HG02678 (cell line): ENCODE measurements at regions not wholly inside any gene's neighbourhood (a gene's known extent, or its start where the extent isn't known, plus 50 kb on each side); places are given as distances from the start of the nearest gene placed in this dataset.

Experiments
- ATAC-seq: cut with Tn5 transposase; IDR thresholded peaks from one replicate; pipeline ENCODE4 v1.9.1; 2021; ENCODE audit warnings: mild to moderate bottlenecking, moderate library complexity; ENCODE audit not compliant: unreplicated experiment

DNA sequence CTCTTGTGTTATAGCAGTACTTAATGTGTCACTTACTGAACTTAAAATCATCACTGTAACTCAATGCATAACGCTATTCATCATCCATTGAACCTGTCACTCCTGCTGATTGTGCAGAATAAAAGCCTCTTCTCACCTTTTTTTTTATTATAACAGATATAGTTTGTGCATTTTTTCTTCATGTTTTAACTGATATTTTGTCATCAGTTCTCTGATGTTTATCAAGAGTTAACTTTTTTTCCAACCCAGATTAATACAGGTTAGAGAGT lies 100.4 kb downstream of the SLIT2 start:
- no peak for ATAC-seq

GRCh38 chr4:20353646-20354045 lies 101.9 kb downstream of the SLIT2 start:
- ATAC-seq = no peak

DNA sequence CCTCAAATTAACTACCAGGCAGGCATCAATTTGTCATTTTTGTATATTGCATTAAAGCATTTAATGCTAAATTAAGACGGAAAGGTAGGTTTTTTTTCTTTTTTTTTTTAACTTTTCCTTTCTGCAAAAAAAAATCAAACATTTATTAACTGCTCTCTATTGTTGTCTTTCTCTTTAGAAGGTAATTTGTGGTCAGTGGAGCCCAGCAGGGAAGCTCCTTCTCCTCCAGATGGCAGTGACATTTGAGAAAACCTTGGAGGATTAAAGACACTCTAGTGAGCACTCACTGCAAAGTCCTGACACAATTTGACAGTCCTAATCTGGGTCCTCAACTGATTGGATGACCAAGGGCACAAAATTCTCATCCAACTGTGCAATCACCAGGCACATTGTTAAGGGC lies 102.4 kb downstream of the SLIT2 start:
- ATAC-seq = no peak

DNA sequence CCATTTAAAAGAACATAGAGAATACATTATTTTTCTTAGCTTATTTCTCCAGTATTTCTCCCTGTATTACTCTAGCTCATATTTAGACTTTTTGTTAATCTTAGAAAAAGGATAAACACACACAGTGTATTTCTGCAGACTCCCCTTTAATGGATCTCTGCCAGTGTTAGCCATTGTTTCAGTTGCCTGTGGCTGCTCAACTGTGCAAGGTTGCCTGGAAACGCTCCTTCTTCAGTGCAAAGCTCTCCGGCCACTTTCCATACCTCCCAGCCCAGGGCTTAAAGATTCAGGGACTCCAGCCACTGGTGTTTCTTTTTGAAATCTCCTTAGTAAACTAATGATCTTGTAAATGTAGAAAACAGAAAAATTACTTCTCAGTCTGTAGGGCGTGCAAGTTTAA lies 104.9 kb downstream of the SLIT2 start:
- ATAC-seq = no peak

DNA sequence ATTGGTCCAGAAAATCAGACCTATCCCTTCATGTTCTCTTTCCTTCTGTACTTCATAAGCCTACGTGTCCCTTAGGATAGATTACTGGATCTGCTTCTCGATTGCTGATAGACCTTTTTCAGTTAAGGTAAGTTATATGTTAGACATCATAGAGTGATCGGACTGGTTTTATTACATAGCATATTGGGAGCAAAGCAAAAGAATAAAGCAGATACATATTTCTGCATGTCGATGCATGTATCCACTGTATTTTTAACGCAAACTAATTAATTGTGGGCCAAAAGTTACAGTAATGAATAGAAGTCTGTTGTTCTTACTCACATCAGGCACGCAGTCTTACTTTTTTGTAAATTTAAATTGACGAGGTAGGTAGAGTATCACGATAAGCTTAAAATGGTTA lies 106.4 kb downstream of the SLIT2 start:
- no peak for ATAC-seq

GRCh38 chr4:20359692-20360091 lies 108.0 kb downstream of the SLIT2 start:
- ATAC-seq = no peak

DNA sequence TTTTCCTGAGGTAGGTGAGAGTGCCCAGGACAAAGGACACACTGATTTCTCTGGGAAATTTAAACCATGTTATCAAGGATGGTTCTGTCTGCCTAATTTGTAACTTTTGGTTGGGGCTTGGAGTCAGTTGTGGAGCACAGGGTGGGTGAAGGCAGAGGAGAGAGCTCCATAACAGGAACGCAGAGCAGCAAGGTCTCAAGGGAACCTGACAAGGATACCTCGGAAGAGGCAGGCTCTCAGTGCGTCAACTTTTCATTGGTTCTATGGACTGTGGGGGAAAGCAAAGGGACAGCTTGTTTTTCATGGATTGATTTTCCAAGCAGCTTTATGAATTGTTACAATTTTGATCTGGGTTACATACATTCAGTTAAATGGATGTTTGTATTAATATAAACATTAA lies 110.4 kb downstream of the SLIT2 start:
- no peak for ATAC-seq

- no peak for ATAC-seq
These were observed 113.3 kb downstream of the SLIT2 start for GRCh38 chr4:20364969-20365368.

DNA sequence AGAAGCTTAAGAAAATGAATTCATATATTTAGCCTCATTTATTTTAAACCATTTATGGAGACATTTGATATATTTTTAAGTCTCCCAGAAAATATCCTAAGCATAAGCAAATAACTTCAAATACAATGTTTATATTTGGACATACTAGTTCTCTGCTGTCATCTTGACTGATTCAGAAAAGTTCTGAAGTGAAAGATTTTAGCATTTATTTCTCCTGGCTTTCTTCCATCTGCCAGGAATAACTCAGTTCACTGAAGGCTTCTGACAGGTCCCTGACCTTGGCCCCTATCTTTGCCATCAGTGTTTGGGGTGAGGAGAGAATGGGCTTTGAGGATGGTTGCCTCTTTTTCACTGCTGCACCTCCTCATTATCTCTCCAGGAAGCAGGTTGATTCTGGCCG lies 115.7 kb downstream of the SLIT2 start:
- ATAC-seq = no peak

GRCh38 chr4:20368926-20369325 lies 117.2 kb downstream of the SLIT2 start:
- ATAC-seq = no peak

- no peak for ATAC-seq
These were observed 118.6 kb downstream of the SLIT2 start for GRCh38 chr4:20370274-20370673.

- ATAC-seq = no peak
These were observed 124.4 kb downstream of the SLIT2 start for GRCh38 chr4:20376070-20376469.

- no peak for ATAC-seq
These were observed 126.5 kb downstream of the SLIT2 start for GRCh38 chr4:20378181-20378580.

DNA sequence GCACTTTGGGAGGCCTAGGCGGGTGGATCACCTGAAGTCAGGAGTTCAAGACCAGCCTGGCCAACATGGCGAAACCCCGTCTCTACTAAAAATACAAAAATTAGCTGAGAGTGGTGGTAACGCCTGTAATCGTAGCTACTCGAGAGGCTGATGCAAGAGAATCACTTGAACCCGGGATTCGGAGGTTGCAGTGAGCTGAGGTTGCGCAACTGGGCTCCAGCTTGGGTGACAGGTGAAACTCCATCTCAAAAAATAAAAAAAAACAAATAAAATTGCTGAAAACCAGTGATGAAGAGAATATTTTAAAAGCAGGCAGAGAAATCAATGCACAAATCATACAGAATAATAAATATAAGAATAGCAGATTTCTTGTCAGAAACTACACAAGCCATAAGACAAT lies 129.3 kb downstream of the SLIT2 start:
- ATAC-seq = no peak

DNA sequence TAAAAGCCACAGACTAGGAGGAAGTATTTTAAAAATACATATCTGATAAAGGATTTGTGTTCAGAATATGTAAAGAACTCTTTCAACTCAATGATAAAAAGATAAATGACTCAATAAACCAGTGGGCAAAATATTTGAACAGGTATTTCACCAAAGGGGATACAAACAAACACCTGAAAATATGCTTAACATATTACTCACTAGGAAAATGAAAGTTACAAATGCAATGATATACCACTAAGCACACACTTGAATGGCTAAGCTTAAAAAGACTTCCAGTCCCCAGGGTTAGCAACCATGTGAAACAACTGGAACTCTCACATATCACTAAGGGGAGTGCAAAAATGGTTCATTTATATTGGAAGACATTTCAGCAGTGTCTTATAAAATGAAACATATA lies 131.6 kb downstream of the SLIT2 start:
- no peak for ATAC-seq

- no peak for ATAC-seq
These were observed 132.3 kb downstream of the SLIT2 start for GRCh38 chr4:20383969-20384368.

DNA sequence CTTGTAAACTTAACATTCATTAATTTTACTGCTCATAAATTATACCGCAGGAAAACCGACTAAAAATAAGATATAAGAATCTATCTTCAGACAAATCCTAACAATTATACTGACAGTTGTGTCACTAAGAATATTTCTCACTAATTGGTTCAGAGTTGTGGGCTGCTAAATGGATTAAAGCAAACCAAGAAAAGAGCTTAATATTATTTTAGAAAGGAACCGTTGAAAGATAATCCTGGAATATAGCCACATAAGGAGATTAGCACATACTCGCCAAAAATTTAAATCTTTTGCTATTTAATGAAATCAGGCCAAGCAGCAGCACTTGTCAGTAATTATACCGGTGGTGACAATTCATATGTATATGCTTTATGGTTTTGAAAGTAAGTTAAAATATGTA lies 132.8 kb downstream of the SLIT2 start:
- ATAC-seq = no peak

- ATAC-seq = no peak
These were observed 134.5 kb downstream of the SLIT2 start for GRCh38 chr4:20386001-20386740.

GRCh38 chr4:20386906-20387305 lies 135.2 kb downstream of the SLIT2 start:
- ATAC-seq = no peak

- ATAC-seq = no peak
These were observed 139.5 kb downstream of the SLIT2 start for GRCh38 chr4:20391198-20391597.

- ATAC-seq = no peak
These were observed 140.2 kb downstream of the SLIT2 start for GRCh38 chr4:20391912-20392311.

DNA sequence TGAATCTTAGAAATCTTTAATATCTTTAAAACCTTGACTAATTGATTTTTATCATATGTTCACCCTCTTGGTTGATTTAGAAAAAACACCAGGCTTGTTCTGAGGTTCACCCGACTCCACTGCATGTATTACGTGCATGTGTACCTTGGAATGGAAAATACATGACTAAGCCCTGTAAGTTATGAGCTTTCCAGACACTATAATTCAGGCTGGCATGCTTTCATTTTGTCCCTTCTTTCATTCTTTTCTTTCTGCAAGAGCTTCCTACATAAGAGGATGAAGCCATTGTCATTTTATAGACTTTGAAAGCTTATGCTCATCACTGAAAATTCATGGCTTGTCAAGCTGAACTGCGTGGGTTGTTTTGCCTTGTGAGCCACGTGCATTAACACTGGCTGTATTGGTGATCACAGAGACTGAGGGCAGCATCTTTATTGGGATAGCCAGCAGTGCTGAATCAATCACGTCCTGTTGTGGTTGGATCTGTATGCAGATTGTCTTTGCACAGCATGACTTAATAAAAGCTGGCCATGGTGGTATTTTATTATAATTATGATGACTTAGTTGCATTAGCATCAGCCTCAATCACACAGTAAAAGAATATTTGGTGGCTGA lies 141.9 kb downstream of the SLIT2 start:
- ATAC-seq = no peak

DNA sequence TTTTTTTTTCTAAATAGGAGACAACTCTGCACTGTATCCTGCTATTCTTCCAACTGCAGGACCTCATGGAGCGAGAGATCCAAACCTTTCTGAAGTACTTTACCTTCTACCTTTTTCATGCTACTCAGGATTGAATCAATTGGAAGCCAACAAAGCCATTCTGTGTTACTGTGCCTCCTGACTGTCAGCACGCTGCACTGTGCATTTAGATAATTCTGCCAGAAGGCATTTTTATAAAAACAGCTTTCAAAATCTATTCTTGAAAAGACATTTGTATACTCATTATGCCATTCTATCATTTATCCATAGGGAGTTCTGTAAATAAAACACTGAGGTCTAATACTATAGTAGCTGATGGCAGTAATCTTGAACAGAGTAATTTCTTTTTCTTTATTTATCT lies 142.8 kb downstream of the SLIT2 start:
- no peak for ATAC-seq
